Left lung (tissue), 4 donors: ENCODE measurements at regions not wholly inside any gene's neighbourhood (a gene's known extent, or its start where the extent isn't known, plus 50 kb on each side); places are given as distances from the start of the nearest gene placed in this dataset.

Experiments used
- ATAC-seq: fragments of 200-7000 bp; cut with Tn5 transposase; one replicate; pipeline ENCODE4 v1.9.1; 2020; ENCODE audit warnings: moderate library complexity
- DNase-seq, 4 donors: peaks; one replicate each; pipeline ENCODE4 v3.0.0-alpha.2; 2013 to 2020
- H3K27ac ChIP-seq, 2 donors: fragments of 200-600 bp; sonication (generic) in 1 of 2; one replicate each; pipeline versions ENCODE4 v1.5.0 to v1.8.0; 2020 to 2021
- H3K27me3 ChIP-seq, 2 donors: fragments of 200-600 bp; sonication (generic) in 1 of 2; one replicate each; pipeline versions ENCODE4 v1.5.0 to v1.8.0; 2020 to 2021
- H3K36me3 ChIP-seq, 2 donors: fragments of 200-600 bp; sonication (generic) in 1 of 2; one replicate each; pipeline versions ENCODE4 v1.5.0 to v1.8.0; 2020 to 2021
- H3K4me1 ChIP-seq, 2 donors: fragments of 200-600 bp; one replicate each; pipeline ENCODE4 v1.8.0; 2021
- H3K4me3 ChIP-seq, 2 donors: fragments of 200-600 bp; sonication (generic) in 1 of 2; one replicate each; pipeline versions ENCODE4 v1.5.0 to v1.8.0; 2020 to 2021; ENCODE audit warnings: mild to moderate bottlenecking in 1 of 2
- H3K9me3 ChIP-seq, 2 donors: fragments of 200-600 bp; sonication (generic) in 1 of 2; one replicate each; pipeline versions ENCODE4 v1.5.0 to v1.8.0; 2020 to 2021
- intact Hi-C, 2 donors: fragments of 100-400 bp; cut with DNase I; formaldehyde crosslinking; loops; one replicate each; pipeline versions ENCODE4 v1.11.2 to v1.14.2; 2022
- TF ChIP-seq, protein P1 (sequence below), 2 donors: fragments of 200-600 bp; sonication (generic) in 1 of 2; IDR thresholded peaks; one replicate each; pipeline versions ENCODE4 v1.5.0 to v1.8.0; 2021; ENCODE audit warnings: antibody characterized with exemption in 2 of 2
- donor health status: DM: no; HTN: yes; CAD: no.
- donor health status: DM: no; HTN: no; CAD: no.

DNA sequence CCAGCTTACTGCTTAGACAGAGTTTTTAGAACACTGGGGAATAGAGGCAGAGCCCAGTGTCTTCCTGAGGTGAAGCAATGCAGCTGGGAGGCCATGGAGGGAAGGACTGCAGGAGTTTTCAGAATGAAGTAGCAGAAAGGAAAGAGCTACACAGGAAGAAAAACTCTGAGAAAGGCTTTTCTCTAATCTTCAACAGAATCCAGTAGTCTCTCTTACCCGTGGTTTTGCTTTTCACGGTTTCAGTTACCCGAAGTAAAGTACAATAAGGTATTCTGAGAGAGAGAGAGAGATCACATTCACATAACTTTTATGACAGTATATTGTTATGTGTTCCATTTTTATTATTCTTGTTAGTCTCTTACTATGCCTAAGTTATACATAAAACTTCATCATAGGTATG, 761.6 kb downstream of the BCL11B start:
- Histone ChIP-seq H3K9me3 (no peaks in the 10 kb centered on the region), H3K27me3 (peaks cover 0 to 4% of the 10 kb centered on the region in 2 donors), H3K4me1 (no peaks in the 10 kb centered on the region), H3K27ac (no peak overlapping the region), H3K4me3 (no peak overlapping the region), H3K36me3 (no peaks in the 10 kb centered on the region)
- TF ChIP-seq, protein P1, sequence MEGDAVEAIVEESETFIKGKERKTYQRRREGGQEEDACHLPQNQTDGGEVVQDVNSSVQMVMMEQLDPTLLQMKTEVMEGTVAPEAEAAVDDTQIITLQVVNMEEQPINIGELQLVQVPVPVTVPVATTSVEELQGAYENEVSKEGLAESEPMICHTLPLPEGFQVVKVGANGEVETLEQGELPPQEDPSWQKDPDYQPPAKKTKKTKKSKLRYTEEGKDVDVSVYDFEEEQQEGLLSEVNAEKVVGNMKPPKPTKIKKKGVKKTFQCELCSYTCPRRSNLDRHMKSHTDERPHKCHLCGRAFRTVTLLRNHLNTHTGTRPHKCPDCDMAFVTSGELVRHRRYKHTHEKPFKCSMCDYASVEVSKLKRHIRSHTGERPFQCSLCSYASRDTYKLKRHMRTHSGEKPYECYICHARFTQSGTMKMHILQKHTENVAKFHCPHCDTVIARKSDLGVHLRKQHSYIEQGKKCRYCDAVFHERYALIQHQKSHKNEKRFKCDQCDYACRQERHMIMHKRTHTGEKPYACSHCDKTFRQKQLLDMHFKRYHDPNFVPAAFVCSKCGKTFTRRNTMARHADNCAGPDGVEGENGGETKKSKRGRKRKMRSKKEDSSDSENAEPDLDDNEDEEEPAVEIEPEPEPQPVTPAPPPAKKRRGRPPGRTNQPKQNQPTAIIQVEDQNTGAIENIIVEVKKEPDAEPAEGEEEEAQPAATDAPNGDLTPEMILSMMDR (IDR thresholded peaks at IDR 0.05): no peak
- DNase-seq (no peak), ATAC-seq (no peak)
- intact Hi-C loops: no loop called here

DNA sequence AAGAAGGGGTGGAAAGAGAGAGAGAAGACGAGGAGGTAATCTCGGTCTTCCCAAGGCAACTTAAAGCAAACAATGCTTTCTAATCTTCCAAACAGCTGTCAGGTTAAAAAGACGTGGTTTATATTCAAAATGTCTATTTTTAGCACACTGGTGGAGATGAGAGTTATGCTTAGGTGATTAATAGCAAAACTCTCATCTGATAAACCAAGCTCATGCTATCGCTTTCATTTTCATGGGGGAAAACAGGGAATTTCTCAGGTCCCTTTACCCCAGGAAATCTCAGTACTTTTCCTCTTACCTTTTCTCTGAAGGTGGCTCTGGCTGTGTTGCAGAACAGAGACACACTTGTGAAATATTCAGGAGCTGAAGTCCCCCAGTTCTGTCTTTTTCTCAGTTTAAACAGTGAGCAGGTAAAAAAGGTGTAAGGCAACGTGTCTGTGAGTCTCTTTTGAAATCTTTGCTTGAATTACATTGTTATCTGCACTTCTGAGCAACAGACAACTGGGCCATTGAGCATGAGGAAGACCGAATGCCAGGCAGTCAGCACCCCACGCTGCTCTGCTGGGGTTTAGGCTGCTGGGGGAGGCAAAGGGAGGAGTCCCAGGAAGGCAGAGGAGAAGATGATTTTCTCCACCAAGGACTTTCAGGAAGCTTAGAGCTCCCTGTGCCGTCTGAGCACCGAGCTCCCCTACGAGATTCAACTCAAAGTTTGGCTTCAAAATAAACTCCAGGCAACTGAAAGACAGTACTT, 759.3 kb downstream of the BCL11B start:
- intact Hi-C loops: no loop called here
- Histone ChIP-seq H3K4me1 (no peaks in the 10 kb centered on the region), H3K36me3 (no peaks in the 10 kb centered on the region), H3K4me3 (no peak overlapping the region), H3K27me3 (no peaks in the 10 kb centered on the region), H3K27ac (no peak overlapping the region), H3K9me3 (no peaks in the 10 kb centered on the region)
- TF ChIP-seq, protein P1 (IDR thresholded peaks at IDR 0.05): no peak
- DNase-seq (no peak), ATAC-seq (no peak)

DNA sequence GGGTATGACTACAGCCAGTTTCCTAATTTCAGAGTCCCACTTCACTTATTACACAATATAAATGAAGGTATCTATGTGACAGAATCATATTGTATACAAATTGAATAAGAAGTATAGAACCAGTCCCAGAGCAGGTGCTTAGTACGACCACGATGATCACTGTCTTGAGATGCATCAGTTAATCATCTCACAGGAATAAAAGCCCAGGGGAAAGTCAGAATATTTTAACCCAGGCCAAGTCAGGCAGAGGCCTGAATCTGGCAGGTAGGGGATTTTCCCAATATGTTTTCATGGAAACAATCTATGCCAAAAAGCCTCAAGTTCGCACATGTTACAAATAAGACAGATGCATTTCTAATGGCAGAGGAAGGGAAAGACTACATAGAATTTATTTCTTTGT, 758.4 kb downstream of the BCL11B start:
- DNase-seq (no peak), ATAC-seq (no peak)
- no peaks in the 10 kb centered on the region for H3K36me3 ChIP-seq
- H3K27me3 ChIP-seq: no peaks in the 10 kb centered on the region
- H3K9me3 ChIP-seq: no peaks in the 10 kb centered on the region
- no peak overlapping the region for H3K4me3 ChIP-seq
- H3K4me1 ChIP-seq: no peaks in the 10 kb centered on the region
- no peak overlapping the region for H3K27ac ChIP-seq
- intact Hi-C loops: no loop called here
- TF ChIP-seq, protein P1 (IDR thresholded peaks at IDR 0.05): no peak

DNA sequence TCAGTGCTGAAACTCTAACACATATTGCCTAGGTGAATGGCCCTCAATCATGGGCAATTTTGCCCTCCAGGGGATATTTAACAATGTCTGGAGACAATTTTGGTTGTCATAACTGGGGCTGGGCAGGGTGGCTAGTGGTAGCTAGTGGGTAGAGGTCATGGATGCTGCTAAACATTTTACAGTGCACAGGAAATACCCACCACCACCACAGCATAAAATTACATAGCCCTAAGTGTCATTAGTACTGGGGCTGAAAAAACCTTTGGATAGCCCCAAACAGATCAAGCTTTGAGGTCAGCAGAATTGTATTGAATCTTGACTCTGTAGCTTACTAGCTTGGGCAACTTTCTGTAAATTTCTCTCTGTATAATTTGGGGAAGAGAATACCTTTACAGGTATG, 758.0 kb downstream of the BCL11B start:
- no peak overlapping the region for H3K4me3 ChIP-seq
- no peak overlapping the region for H3K27ac ChIP-seq
- DNase-seq: no peak
- TF ChIP-seq, protein P1 (IDR thresholded peaks at IDR 0.05): no peak
- intact Hi-C loops: no loop called here
- H3K27me3 ChIP-seq: no peaks in the 10 kb centered on the region
- no peaks in the 10 kb centered on the region for H3K36me3 ChIP-seq
- no peaks in the 10 kb centered on the region for H3K4me1 ChIP-seq
- H3K9me3 ChIP-seq: no peaks in the 10 kb centered on the region
- ATAC-seq: no peak

DNA sequence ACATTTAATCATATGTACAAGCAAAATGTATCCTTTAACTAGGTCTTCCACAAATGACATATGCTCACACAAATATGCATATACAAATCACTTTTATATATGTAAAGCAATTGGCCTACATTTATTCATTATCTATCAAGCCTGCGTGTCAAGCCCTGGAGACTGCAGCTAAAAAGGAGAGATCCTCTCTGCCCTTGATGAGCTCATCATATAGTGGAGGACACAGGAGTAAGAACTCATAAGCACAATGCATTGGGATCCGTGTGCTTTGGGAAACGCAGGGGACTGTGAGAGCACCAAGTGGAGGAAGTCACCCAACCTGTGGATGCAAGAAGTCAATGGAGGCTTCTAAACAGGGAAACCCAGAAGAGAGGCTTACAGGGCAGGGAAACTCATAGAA, 735.7 kb downstream of the BCL11B start:
- TF ChIP-seq, protein P1 (IDR thresholded peaks at IDR 0.05): no peak
- Histone ChIP-seq H3K4me3 (no peak overlapping the region), H3K36me3 (no peaks in the 10 kb centered on the region), H3K9me3 (no peaks in the 10 kb centered on the region), H3K27me3 (no peaks in the 10 kb centered on the region), H3K4me1 (no peaks in the 10 kb centered on the region), H3K27ac (no peak overlapping the region)
- DNase-seq (no peak), ATAC-seq (no peak)
- intact Hi-C loops: no loop called here
